Loucy (cell line): ENCODE measurements at regions not wholly inside any gene's neighbourhood (a gene's known extent, or its start where the extent isn't known, plus 50 kb on each side); places are given as distances from the start of the nearest gene placed in this dataset.

Experiments used
- EZH2phosphoT487 ChIP-seq: fragments of 200-600 bp; IDR thresholded peaks from 2 replicates; pipeline ENCODE4 v1.6.1; 2018; ENCODE audit warnings: antibody characterized with exemption, mild to moderate bottlenecking, moderate library complexity, borderline replicate concordance
- TF ChIP-seq, protein P1 (sequence below): fragments of 200-600 bp; sonication (generic); conservative IDR thresholded peaks from 2 replicates; pipeline ENCODE4 v1.5.1; 2014; ENCODE audit warnings: mild to moderate bottlenecking, antibody characterized with exemption, low read length

DNA sequence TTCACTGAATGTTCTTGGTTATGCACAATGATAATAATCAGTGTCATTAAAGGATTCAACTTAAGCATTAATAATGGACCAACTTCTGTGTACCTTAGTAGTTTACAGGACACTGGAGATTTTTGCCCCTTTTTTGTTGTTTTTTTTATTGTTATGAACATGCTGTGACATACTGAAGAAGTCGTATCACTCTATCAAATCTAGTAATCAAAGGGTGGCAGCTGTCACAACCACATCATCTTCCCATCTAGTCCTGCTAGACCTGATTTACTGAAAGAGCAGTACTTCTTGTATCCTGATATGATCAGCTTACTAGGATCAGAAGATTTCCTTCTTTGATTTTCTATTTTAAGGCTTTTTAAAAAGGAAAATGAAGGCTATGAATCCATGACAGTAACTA is 504.6 kb upstream of the CELF2 start:
- TF ChIP-seq, protein P1, sequence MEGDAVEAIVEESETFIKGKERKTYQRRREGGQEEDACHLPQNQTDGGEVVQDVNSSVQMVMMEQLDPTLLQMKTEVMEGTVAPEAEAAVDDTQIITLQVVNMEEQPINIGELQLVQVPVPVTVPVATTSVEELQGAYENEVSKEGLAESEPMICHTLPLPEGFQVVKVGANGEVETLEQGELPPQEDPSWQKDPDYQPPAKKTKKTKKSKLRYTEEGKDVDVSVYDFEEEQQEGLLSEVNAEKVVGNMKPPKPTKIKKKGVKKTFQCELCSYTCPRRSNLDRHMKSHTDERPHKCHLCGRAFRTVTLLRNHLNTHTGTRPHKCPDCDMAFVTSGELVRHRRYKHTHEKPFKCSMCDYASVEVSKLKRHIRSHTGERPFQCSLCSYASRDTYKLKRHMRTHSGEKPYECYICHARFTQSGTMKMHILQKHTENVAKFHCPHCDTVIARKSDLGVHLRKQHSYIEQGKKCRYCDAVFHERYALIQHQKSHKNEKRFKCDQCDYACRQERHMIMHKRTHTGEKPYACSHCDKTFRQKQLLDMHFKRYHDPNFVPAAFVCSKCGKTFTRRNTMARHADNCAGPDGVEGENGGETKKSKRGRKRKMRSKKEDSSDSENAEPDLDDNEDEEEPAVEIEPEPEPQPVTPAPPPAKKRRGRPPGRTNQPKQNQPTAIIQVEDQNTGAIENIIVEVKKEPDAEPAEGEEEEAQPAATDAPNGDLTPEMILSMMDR = no peak
- TF ChIP-seq EZH2phosphoT487 = no peak
